ACHN (cell line): ENCODE measurements at regions not wholly inside any gene's neighbourhood (a gene's known extent, or its start where the extent isn't known, plus 50 kb on each side); places are given as distances from the start of the nearest gene placed in this dataset.

Source experiments
- DNase-seq: peaks from one replicate; pipeline ENCODE4 v3.0.0-alpha.2; 2015
- in situ Hi-C: cut with HindIII; loops from 2 replicates; pipeline ENCODE4 v1.10.0; 2017; ENCODE audit warnings: low sequenced_read_pairs, low pct_ligation_motif_present, low pct_unique_long_range_greater_than_20kb

GRCh38 chr4:120540625-120541024 is 381.9 kb downstream of the PRDM5 start:
- in situ Hi-C loops = no loop called here
- no peak for DNase-seq

GRCh38 chr4:120536884-120537283 is 385.6 kb downstream of the PRDM5 start:
- DNase-seq = no peak
- in situ Hi-C loops = no loop called here

DNA sequence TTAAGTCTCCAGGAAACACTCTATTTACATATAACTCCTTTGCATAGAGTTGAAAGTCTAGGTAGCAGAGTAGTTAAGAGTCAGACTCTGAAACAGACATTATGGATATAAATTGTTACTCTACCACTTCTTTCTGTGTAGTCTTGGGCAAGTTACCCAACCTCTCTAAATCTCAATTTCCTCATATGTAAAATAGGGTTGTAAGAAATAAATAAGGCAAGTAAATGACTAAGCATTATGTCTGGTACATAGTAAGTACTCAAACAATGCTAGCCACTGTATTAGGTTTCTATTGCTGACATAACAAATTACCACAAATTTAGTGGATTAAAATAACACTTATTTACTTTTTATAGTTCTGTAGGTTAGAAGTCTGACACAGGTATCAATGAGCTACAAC is 394.1 kb downstream of the PRDM5 start:
- in situ Hi-C loops = no loop called here
- no peak for DNase-seq

DNA sequence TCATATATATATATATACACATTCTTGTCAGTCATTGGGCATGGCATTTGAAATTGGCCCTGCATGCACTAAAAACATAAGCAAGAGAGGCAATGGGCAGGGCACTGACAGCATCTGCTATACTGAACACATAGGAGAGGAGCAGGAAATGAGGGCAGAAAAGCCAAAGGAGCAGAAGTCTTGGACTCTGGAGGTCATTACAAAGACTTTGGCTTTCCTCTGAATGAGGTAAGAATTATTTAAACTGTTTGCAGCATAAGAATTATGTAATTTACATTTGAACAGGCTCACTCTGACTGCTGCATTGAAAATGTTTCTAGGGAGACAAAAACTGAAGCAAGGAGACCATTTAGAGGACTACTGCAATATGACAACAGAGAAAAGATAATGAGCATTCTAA is 396.5 kb downstream of the PRDM5 start:
- DNase-seq = no peak

DNA sequence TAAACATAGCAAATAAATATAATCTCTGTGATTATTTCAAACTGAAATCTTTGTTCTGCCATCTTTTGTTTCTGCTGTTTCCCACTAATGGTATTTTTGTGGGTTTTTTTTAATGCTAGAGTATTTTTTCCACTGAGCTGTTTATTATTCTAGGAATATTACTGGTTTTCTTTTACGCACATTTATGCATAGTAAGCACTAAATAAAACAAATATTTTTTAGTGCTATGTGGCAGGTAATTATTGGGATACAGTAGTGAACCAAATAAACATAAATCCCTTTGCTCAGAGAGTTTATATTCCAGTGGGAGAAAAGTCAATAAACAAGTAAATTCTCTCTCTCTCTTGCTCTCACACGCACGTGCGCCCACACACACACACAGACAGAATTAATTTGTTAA is 397.4 kb downstream of the PRDM5 start:
- no peak for DNase-seq
- in situ Hi-C loops = no loop called here

More for the DNA sequence above, 396.5 kb downstream of the PRDM5 start:
- in situ Hi-C loops = no loop called here

- in situ Hi-C loops = no loop called here
- no peak for DNase-seq
Observed at GRCh38 chr4:120524237-120524636, 398.3 kb downstream of the PRDM5 start.

- DNase-seq = no peak
- in situ Hi-C loops = no loop called here
Observed at GRCh38 chr4:120520761-120521160, 401.8 kb downstream of the PRDM5 start.

DNA sequence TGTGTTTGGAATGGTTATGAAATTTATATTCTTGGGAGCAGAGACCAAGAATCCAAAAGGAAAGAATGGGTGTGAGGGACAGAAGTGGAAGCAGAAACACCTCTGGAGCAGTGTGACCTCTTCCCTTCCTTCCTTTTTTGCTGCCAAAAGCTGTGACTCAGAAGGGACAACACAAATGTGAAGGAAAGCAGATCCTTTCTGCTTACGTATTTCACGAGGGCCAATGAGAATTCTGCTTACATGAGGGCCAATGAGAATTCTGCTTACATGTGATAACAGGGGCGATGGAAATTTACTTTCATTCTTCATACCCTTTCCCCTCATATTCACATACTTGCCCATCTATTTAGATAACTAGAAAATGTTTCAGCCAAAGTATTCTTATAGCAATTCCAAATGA is 404.6 kb downstream of the PRDM5 start:
- in situ Hi-C loops = no loop called here
- peak; percentile 64 for DNase-seq

GRCh38 chr4:120509719-120510118 is 412.8 kb downstream of the PRDM5 start:
- no peak for DNase-seq
- in situ Hi-C loops = no loop called here

GRCh38 chr4:120509222-120509621 is 413.3 kb downstream of the PRDM5 start:
- in situ Hi-C loops = no loop called here
- DNase-seq = no peak

DNA sequence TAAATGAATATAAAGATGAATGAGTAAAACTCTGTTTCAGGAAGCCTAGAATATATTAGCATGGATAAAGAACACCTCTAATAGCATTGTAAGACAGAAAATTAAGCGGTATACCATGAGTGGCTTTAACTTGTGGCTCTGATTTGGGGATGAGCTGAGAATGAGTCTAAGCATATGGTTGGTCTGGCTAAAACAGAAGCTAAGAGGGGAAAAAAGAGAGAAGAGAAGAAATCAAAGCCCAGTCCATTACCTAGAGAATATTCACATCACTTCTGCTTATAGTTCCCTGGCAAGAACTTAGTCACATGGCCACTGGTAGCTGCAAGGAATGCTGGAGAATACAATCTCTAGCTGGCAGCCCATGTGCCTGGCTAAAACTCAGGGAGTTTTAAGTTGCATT is 414.5 kb downstream of the PRDM5 start:
- no peak for DNase-seq
- in situ Hi-C loops = no loop called here

DNA sequence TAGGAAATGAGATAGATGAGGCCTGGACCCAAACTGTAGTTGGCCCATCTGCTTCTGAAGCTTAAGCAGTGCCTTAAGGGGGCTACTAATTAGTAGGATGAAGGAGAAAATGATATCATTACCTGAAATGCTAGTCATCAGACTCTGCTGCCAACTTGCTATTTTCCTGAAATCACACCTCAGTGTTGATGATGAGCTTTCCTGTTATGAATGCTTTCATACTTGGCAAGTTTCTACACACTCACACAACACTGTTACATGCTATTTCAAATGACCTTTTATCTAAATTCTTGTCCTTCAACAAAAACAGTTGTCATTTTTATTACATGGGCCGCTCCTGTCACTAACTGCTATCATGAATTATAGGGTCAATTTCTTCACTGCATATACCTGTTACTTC is 416.0 kb downstream of the PRDM5 start:
- in situ Hi-C loops = no loop called here
- no peak for DNase-seq

GRCh38 chr4:120498678-120499077 is 423.8 kb downstream of the PRDM5 start:
- DNase-seq = no peak
- in situ Hi-C loops = no loop called here

- in situ Hi-C loops = no loop called here
- DNase-seq = no peak
Observed at GRCh38 chr4:120491481-120491880, 424.8 kb upstream of the MAD2L1 start.

- no peak for DNase-seq
- in situ Hi-C loops = no loop called here
Observed at GRCh38 chr4:120481756-120482155, 415.1 kb upstream of the MAD2L1 start.

DNA sequence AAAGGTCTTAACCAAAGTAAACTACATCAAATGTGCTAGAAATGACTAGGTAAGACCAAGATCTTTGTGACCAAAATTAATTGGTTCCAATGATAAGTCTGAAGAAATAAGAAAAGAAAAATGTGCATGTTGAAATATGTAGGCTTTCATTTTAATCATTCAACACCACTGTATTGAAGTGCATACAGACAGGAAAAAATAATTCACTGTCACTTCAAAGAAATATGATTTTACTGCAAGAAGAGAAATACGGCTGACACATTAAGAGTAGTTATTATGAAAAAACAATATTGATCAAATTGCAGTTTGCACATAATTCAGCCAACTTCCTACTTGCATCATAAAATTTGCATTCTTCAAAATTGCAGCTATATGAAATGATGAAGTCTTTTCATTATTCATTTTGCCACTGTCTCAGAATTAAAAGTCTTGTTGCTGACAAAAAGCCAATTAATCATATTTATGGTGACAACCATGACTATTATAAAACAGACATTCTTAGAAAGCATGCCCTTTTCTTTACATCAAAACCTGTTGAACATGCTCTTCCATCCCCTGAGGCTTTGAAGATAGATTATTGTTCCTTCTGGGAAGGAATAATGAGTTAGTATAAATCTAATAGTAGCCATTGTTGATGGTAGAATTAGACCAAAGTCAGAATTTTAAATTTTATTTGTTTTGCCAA is 405.9 kb upstream of the MAD2L1 start:
- in situ Hi-C loops = no loop called here

GRCh38 chr4:120466429-120466828 is 399.8 kb upstream of the MAD2L1 start:
- in situ Hi-C loops = no loop called here

More for the DNA sequence above, 405.9 kb upstream of the MAD2L1 start:
- no peak for DNase-seq

DNA sequence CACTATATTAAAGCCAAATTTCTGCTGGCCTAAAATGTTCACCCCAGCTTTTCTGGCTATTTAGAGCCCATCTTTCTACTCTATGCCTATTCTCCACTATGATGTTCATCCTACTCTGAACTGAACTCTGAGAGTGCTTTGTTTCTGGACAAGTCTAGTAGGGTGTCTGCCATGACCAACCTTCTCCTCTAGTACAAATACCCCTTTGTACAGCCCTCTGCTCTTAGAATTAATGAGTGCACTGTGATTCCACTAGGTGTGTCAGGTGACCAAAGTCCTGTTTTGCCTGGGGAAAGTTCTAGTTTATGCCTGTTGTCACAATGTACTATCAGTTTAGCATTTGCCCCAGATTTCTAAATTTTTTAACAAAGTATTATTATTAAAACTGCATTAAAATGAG is 388.1 kb upstream of the MAD2L1 start:
- in situ Hi-C loops = no loop called here
- no peak for DNase-seq

More at GRCh38 chr4:120466429-120466828, 399.8 kb upstream of the MAD2L1 start:
- no peak for DNase-seq

DNA sequence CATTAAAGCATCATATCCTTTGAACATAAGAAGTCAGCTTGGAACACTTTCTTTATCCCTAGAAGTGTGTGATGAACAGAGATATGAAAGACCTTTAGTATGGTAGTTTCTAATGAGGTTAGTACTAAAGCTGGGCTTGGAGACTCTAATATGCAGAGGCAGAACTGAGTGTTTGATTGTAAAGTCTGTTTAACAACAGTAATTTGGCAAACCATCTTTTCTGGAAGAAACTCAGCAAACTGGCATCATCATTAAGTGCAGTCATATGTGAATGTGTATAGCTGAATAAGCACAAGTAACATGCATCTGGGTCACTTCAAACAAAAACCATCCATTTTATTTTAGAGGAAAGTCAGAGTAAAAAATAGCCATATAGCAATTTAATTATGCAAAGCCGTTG is 385.9 kb upstream of the MAD2L1 start:
- in situ Hi-C loops = no loop called here

DNA sequence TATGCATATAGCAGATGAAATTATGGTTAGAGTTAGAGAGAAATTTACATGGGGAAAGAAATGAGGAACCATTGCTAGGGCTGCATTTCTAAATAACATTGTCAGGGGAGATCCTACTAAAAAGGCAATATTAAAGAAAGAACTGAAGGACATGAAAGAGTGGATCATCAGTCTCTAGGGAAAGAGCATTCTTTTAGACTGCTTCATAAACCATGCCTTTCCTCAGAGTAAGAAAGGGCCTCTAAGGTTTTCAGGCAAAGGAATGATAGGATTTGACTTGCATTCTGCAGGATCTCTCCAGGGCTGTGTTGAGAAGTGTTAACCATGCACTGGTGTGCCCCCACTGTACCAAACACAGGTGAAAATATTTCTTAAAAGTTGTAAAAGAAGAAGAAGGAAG is 385.4 kb upstream of the MAD2L1 start:
- in situ Hi-C loops = no loop called here
- DNase-seq = no peak

More for the DNA sequence above, 385.9 kb upstream of the MAD2L1 start:
- DNase-seq = no peak

GRCh38 chr4:120447774-120448173 is 381.1 kb upstream of the MAD2L1 start:
- DNase-seq = no peak
- in situ Hi-C loops = no loop called here
